H1 (cell line): ENCODE measurements at regions not wholly inside any gene's neighbourhood (a gene's known extent, or its start where the extent isn't known, plus 50 kb on each side); places are given as distances from the start of the nearest gene placed in this dataset.

Experiments used
- CTCF ChIA-PET: fragments of 300-600 bp; sonication (Branson Sonifier 250); formaldehyde crosslinking; loops from one replicate; lab custom pipeline; 2021; ENCODE audit not compliant: partially characterized antibody; lab: Charles Lee
- POLR2A ChIA-PET: fragments of 300-600 bp; sonication (Branson Sonifier 250); formaldehyde crosslinking; loops from one replicate; lab custom pipeline; 2021; ENCODE audit warnings: inconsistent platforms; ENCODE audit not compliant: partially characterized antibody; lab: Charles Lee
- DNase-seq, 2 experiments: peaks; one replicate each; pipeline versions ENCODE4 v3.0.0 to v3.0.0-alpha.2; 2010 to 2022; ENCODE audit warnings: low spot score in 2 of 2, low read depth in 1 of 2, mixed read lengths in 1 of 2
- FAIRE-seq: peaks from 2 replicates; lab custom pipeline; 2011; peaks lifted over from hg19 to GRCh38; lab: Jason Lieb, UNC
- H2AFZ ChIP-seq: 2 replicates; pipeline ENCODE4 v1.8.1; 2012; ENCODE audit warnings: low read length, inconsistent platforms
- H2AK5ac ChIP-seq: 2 replicates; pipeline ENCODE4 v1.6.1; 2013; ENCODE audit warnings: low read depth, low read length
- H2BK120ac ChIP-seq: replicated peaks from 2 replicates; pipeline ENCODE3; 2013; ENCODE audit warnings: low read depth, low read length, inconsistent platforms
- H2BK12ac ChIP-seq: 2 replicates; pipeline ENCODE4 v1.6.1; 2013; ENCODE audit warnings: low read depth, low read length
- H2BK15ac ChIP-seq: 2 replicates; pipeline ENCODE4 v1.6.1; 2013; ENCODE audit warnings: low read length
- H2BK20ac ChIP-seq: 2 replicates; pipeline ENCODE4 v1.6.1; 2013; ENCODE audit warnings: low read length
- H2BK5ac ChIP-seq: 2 replicates; pipeline ENCODE4 v1.6.1; 2013; ENCODE audit warnings: low read depth, low read length
- H3K14ac ChIP-seq: 2 replicates; pipeline ENCODE4 v1.6.1; 2013; ENCODE audit warnings: inconsistent platforms; ENCODE audit not compliant: insufficient read length
- H3K18ac ChIP-seq: 2 replicates; pipeline ENCODE4 v1.6.1; 2013; ENCODE audit warnings: low read length; ENCODE audit errors: extremely low read depth
- H3K23ac ChIP-seq: 2 replicates; pipeline ENCODE4 v1.6.1; 2013; ENCODE audit warnings: inconsistent platforms; ENCODE audit not compliant: insufficient read length
- H3K23me2 ChIP-seq: 2 replicates; pipeline ENCODE4 v1.6.1; 2013; ENCODE audit warnings: low read depth, low read length
- H3K27ac ChIP-seq: 2 replicates; pipeline ENCODE4 v1.6.1; 2011; ENCODE audit warnings: low read depth, low read length, inconsistent platforms
- H3K27me3 ChIP-seq, 4 experiments: replicated peaks in 1 of 4; 1 replicate in 1 of 4; 2 replicates in 3 of 4; pipeline versions ENCODE4 v1.6.1 to v1.8.1; 2011 to 2013; ENCODE audit warnings: low read length in 3 of 4, mild to moderate bottlenecking in 3 of 4, inconsistent platforms in 2 of 4, mixed read lengths in 2 of 4, moderate library complexity in 1 of 4; ENCODE audit not compliant: control insufficient read depth in 3 of 4, insufficient read depth in 3 of 4; ENCODE audit errors: extremely low read depth in 1 of 4
- H3K36me3 ChIP-seq, 4 experiments: 2 replicates each; pipeline versions ENCODE4 v1.6.1 to v1.8.1; 2011 to 2013; ENCODE audit warnings: mild to moderate bottlenecking in 4 of 4, low read length in 3 of 4, moderate library complexity in 2 of 4, control low read depth in 1 of 4, inconsistent platforms in 1 of 4; ENCODE audit not compliant: insufficient read depth in 4 of 4, control insufficient read depth in 2 of 4
- H3K4ac ChIP-seq: replicated peaks from 2 replicates; pipeline ENCODE3; 2013; ENCODE audit warnings: low read length, low read depth, mixed read lengths, inconsistent platforms; ENCODE audit not compliant: insufficient read length
- H3K4me1 ChIP-seq, 4 experiments: replicated peaks in 1 of 4; 1 replicate in 1 of 4; 2 replicates in 3 of 4; pipeline versions ENCODE4 v1.6.1 to v1.8.1; 2011 to 2013; ENCODE audit warnings: low read length in 3 of 4, inconsistent platforms in 2 of 4, mixed read lengths in 1 of 4; ENCODE audit not compliant: insufficient read depth in 4 of 4, control insufficient read depth in 3 of 4
- H3K4me2 ChIP-seq, 2 experiments: 2 replicates each; pipeline versions ENCODE4 v1.6.1 to v1.8.1; 2011 to 2013; ENCODE audit warnings: low read depth in 2 of 2, low read length in 2 of 2, control low read depth in 1 of 2, inconsistent platforms in 1 of 2, mild to moderate bottlenecking in 1 of 2; ENCODE audit not compliant: insufficient read depth in 1 of 2
- H3K4me3 ChIP-seq, 4 experiments: fragments of 200-600, 300-600 bp in 1 of 4; sonication (generic), shearing (Covaris generic), sonication (Bioruptor Twin) in 1 of 4; 2 replicates each; pipeline versions ENCODE4 v1.5.1 to v1.8.1; 2011 to 2016; ENCODE audit warnings: low read length in 4 of 4, low read depth in 3 of 4, control low read depth in 2 of 4, inconsistent platforms in 2 of 4, mild to moderate bottlenecking in 2 of 4, mixed read lengths in 1 of 4, moderate library complexity in 1 of 4; ENCODE audit not compliant: insufficient read depth in 2 of 4; ENCODE audit errors: extremely low read depth in 1 of 4
- H3K56ac ChIP-seq: replicated peaks from 2 replicates; pipeline ENCODE3; 2013; ENCODE audit warnings: low read depth, mild to moderate bottlenecking, mixed read lengths, low read length, inconsistent platforms; ENCODE audit not compliant: insufficient read length
- H3K79me1 ChIP-seq: 2 replicates; pipeline ENCODE4 v1.6.1; 2013; ENCODE audit warnings: low read depth, low read length, control low read depth
- H3K79me2 ChIP-seq, 2 experiments: 2 replicates each; pipeline versions ENCODE4 v1.6.1 to v1.8.1; 2012 to 2013; ENCODE audit warnings: low read length in 2 of 2, mild to moderate bottlenecking in 2 of 2, inconsistent platforms in 1 of 2; ENCODE audit not compliant: insufficient read depth in 2 of 2, control insufficient read depth in 1 of 2
- H3K9ac ChIP-seq, 4 experiments: replicated peaks in 1 of 4; 1 replicate in 1 of 4; 2 replicates in 3 of 4; pipeline versions ENCODE4 v1.6.1 to v1.8.1; 2011 to 2013; ENCODE audit warnings: low read depth in 3 of 4, low read length in 3 of 4, control low read depth in 2 of 4, mild to moderate bottlenecking in 2 of 4, moderate library complexity in 2 of 4, inconsistent platforms in 1 of 4; ENCODE audit errors: extremely low read depth in 1 of 4
- H3K9me3 ChIP-seq, 2 experiments: 2 replicates each; pipeline versions ENCODE4 v1.6.1 to v1.8.1; 2012 to 2013; ENCODE audit warnings: mild to moderate bottlenecking in 2 of 2, moderate library complexity in 2 of 2, control low read depth in 1 of 2, inconsistent platforms in 1 of 2, low read depth in 1 of 2, low read length in 1 of 2, mixed read lengths in 1 of 2; ENCODE audit not compliant: insufficient read depth in 2 of 2
- H4K20me1 ChIP-seq, 2 experiments: replicated peaks in 1 of 2; 2 replicates each; pipeline versions ENCODE3 to v1.8.1; 2011 to 2013; ENCODE audit warnings: inconsistent platforms in 2 of 2, low read length in 2 of 2, mild to moderate bottlenecking in 1 of 2; ENCODE audit not compliant: insufficient read depth in 2 of 2, control insufficient read depth in 1 of 2
- H4K5ac ChIP-seq: 2 replicates; pipeline ENCODE4 v1.6.1; 2013; ENCODE audit warnings: low read length, low read depth, mixed read lengths, inconsistent platforms; ENCODE audit not compliant: insufficient read length
- H4K8ac ChIP-seq: 2 replicates; pipeline ENCODE4 v1.8.0; 2013; ENCODE audit warnings: mild to moderate bottlenecking, moderate library complexity, low read length, inconsistent platforms; ENCODE audit not compliant: insufficient read depth; ENCODE audit errors: extremely low read depth
- H4K91ac ChIP-seq: replicated peaks from 2 replicates; pipeline ENCODE3; 2013; ENCODE audit warnings: low read length, mixed read lengths, inconsistent platforms; ENCODE audit not compliant: insufficient read length
- FOSL1 ChIP-seq: IDR thresholded peaks from 2 replicates; pipeline ENCODE4 v1.6.1; 2011; ENCODE audit warnings: mild to moderate bottlenecking, low read depth, low read length, moderate library complexity; ENCODE audit not compliant: insufficient read depth
- HDAC2 ChIP-seq, 2 experiments: fragments of 300-600 bp in 1 of 2; sonication (generic) in 1 of 2; IDR thresholded peaks; 2 replicates each; pipeline ENCODE4 v1.6.1; 2011 to 2012; ENCODE audit warnings: low read depth in 2 of 2, low read length in 2 of 2, mild to moderate bottlenecking in 2 of 2, moderate library complexity in 2 of 2, borderline replicate concordance in 1 of 2, inconsistent platforms in 1 of 2
- JUND ChIP-seq: IDR thresholded peaks from 2 replicates; pipeline ENCODE4 v1.6.1; 2011; ENCODE audit warnings: mild to moderate bottlenecking, improper control_type of control experiment, low read length
- POU5F1 ChIP-seq: IDR thresholded peaks from 2 replicates; pipeline ENCODE4 v1.6.1; 2011; ENCODE audit warnings: low read depth, mild to moderate bottlenecking, low read length, moderate library complexity
- RAD21 ChIP-seq, 2 experiments: IDR thresholded peaks in 1 of 2; conservative IDR thresholded peaks in 1 of 2; 2 replicates each; pipeline ENCODE4 v1.6.1; 2011; ENCODE audit warnings: low read depth in 2 of 2, low read length in 2 of 2, improper control_type of control experiment in 1 of 2, inconsistent platforms in 1 of 2, mild to moderate bottlenecking in 1 of 2, moderate library complexity in 1 of 2
- RBBP5 ChIP-seq: IDR thresholded peaks from 2 replicates; pipeline ENCODE4 v1.7.1; 2012; ENCODE audit warnings: low read depth, mild to moderate bottlenecking, inconsistent platforms, low read length, moderate library complexity, borderline replicate concordance
- RNF2 ChIP-seq: fragments of 200-900, 300-1000 bp; sonication (generic); IDR thresholded peaks from 2 replicates; pipeline ENCODE4 v1.7.1; 2016; ENCODE audit warnings: borderline replicate concordance, low read depth, mild to moderate bottlenecking, antibody characterized with exemption, low read length; ENCODE audit not compliant: poor library complexity, severe bottlenecking; ENCODE audit errors: missing control alignments
- RXRA ChIP-seq: IDR thresholded peaks from 2 replicates; pipeline ENCODE4 v1.6.1; 2011; ENCODE audit warnings: low read depth, mild to moderate bottlenecking, low read length, moderate library complexity; ENCODE audit not compliant: insufficient read depth
- SIX5 ChIP-seq: IDR thresholded peaks from 2 replicates; pipeline ENCODE4 v1.6.1; 2011; ENCODE audit warnings: mild to moderate bottlenecking, low read depth, low read length
- SP1 ChIP-seq: IDR thresholded peaks from 2 replicates; pipeline ENCODE4 v1.6.1; 2011; ENCODE audit warnings: low read depth, low read length
- SRF ChIP-seq: IDR thresholded peaks from 2 replicates; pipeline ENCODE4 v1.6.1; 2011; ENCODE audit warnings: mild to moderate bottlenecking, low read depth, low read length, moderate library complexity
- WGBS, 2 experiments: shearing (Covaris generic) in 1 of 2; methylation state at CpG; one replicate each; pipeline versions ENCODE4 v1.1.6 to v1.1.7; 2013 to 2015; ENCODE audit warnings: low lambda C conversion rate in 2 of 2, mixed read lengths in 2 of 2, inconsistent platforms in 1 of 2, low coverage in 1 of 2, missing lambda C conversion rate in 1 of 2; ENCODE audit not compliant: insufficient replicate concordance in 2 of 2, insufficient coverage in 1 of 2, insufficient read length in 1 of 2; ENCODE audit errors: extremely low coverage in 1 of 2, missing lambda C conversion rate in 1 of 2; 5-methylcytosine and 5-hydroxymethylcytosine counted together

- no peak overlapping the region for H2BK15ac ChIP-seq
- H3K4me1 ChIP-seq = peaks cover 0 to 6% (median under 1%) of the 10 kb centered on the region in 4 experiments; a peak in 3 of 7 replicates
- CTCF ChIA-PET = interaction anchor here (0.6 to 2.2 kb wide), 22 partner anchors 10 to 394 kb away, joined by 3 to 12 read pairs (median 3); no protein-coding TSS in a partner anchor
- 0 out of 2 replicates have a peak overlapping the region, but pooled peaks have one; percentile 9 for H2AFZ ChIP-seq
- no peak overlapping the region for H2BK5ac ChIP-seq
- H3K36me3 ChIP-seq = no peaks in the 10 kb centered on the region
- H3K23ac ChIP-seq = no peak overlapping the region
- no peak overlapping the region for H3K14ac ChIP-seq
- no peak overlapping the region for H4K91ac ChIP-seq
- no peak for FAIRE-seq
- no peaks in the 10 kb centered on the region for H3K9me3 ChIP-seq
- peaks cover 18% of the 10 kb centered on the region; the same call in 1 of the 2 replicates for H3K23me2 ChIP-seq
- no peak overlapping the region for H3K4ac ChIP-seq
- peak overlapping the region; percentile 74 to 96 for H3K4me2 ChIP-seq
- H3K79me2 ChIP-seq = peaks cover 0 to 22% of the 10 kb centered on the region in 2 experiments; a peak in 2 of 4 replicates
- no peak overlapping the region for H4K5ac ChIP-seq
- no peak overlapping the region for H2AK5ac ChIP-seq
- peaks cover 0 to 10% (median 9%) of the 10 kb centered on the region in 4 experiments; a peak in 5 of 7 replicates for H3K27me3 ChIP-seq
- H4K8ac ChIP-seq = peak overlapping the region; percentile 58; the same call in 1 of the 2 replicates
- 0 out of 2 replicates have a peak overlapping the region, but pooled peaks have one; percentile 68 for H2BK12ac ChIP-seq
- no peak overlapping the region for H2BK120ac ChIP-seq
- no peak overlapping the region; the same call in none of the 2 replicates for H3K18ac ChIP-seq
- DNase-seq = peak in 1 of 2 experiments; percentile 73
- H2BK20ac ChIP-seq = no peak overlapping the region
- peaks cover 2 to 5% of the 10 kb centered on the region in 2 experiments for H4K20me1 ChIP-seq
- peak overlapping the region in 3 of 4 experiments; percentile 21 to 54 (median 49); a peak in 5 of 7 replicates for H3K9ac ChIP-seq
- peak overlapping the region; percentile 56 to 99 (median 94) for H3K4me3 ChIP-seq
- no peaks in the 10 kb centered on the region for H3K79me1 ChIP-seq
- H3K27ac ChIP-seq = no peak overlapping the region
- WGBS, 2 experiments = 3% methylated on average over 40 of the region's 66 CpGs; no CpG with 5 or more reads in 1 of the 2 experiments
- H3K56ac ChIP-seq = no peak overlapping the region
- POLR2A ChIA-PET = interaction anchor here (0.6 to 1.6 kb wide), 5 partner anchors 11 to 555 kb away, joined by 3 to 4 read pairs (median 3); no protein-coding TSS in a partner anchor
- TF ChIP-seq FOSL1 = no peak
- TF ChIP-seq RXRA = no peak
- no peak for TF ChIP-seq JUND
- TF ChIP-seq SRF = no peak
- TF ChIP-seq RNF2 = peak; percentile 32
- TF ChIP-seq HDAC2 (IDR thresholded peaks at IDR 0.05; ENCODE audit: borderline replicate concordance in 1 of 2, low read depth in 2 of 2, low read length in 2 of 2) = peak in 1 of 2 experiments; percentile 74; a peak in 1 of 4 replicates
- TF ChIP-seq RBBP5 = no peak
- TF ChIP-seq SP1 = no peak
- TF ChIP-seq POU5F1 = no peak
- peak; percentile 31 to 42; a peak in 3 of 4 replicates for TF ChIP-seq RAD21 (IDR thresholded peaks at IDR 0.05 in 1 of 2, conservative IDR thresholded peaks at IDR 0.05 in 1 of 2; ENCODE audit: low read depth in 2 of 2, low read length in 2 of 2)
- TF ChIP-seq SIX5 = no peak
These were observed 226.7 kb upstream of the C2CD4B start for GRCh38 chr15:62391641-62392262.
